K562 (cell line): ENCODE measurements at regions not wholly inside any gene's neighbourhood (a gene's known extent, or its start where the extent isn't known, plus 50 kb on each side); places are given as distances from the start of the nearest gene placed in this dataset.

Experiments
- CHD1 ChIP-seq: fragments of 200-600 bp; sonication (generic); IDR thresholded peaks from one replicate; pipeline ENCODE4 v1.6.1; 2012; ENCODE audit warnings: mild to moderate bottlenecking, moderate library complexity, low read length, inconsistent platforms
- JUND ChIP-seq, 2 experiments: IDR thresholded peaks; 2 replicates in 1 of 2; 3 replicates in 1 of 2; pipeline ENCODE4 v1.6.1; 2011; ENCODE audit warnings: borderline replicate concordance in 2 of 2, low read depth in 2 of 2, low read length in 2 of 2, improper control_type of control experiment in 1 of 2, missing biosample characterization in 1 of 2, missing genetic modification characterization in 1 of 2, missing genetic modification reagents in 1 of 2
- KLF16 ChIP-seq: IDR thresholded peaks from 2 replicates; pipeline ENCODE4 v1.6.1; 2016; ENCODE audit warnings: antibody characterized with exemption
- POLR2AphosphoS5 ChIP-seq: IDR thresholded peaks from 2 replicates; pipeline ENCODE4 v1.6.1; 2011; ENCODE audit warnings: mild to moderate bottlenecking, low read depth, low read length, moderate library complexity; ENCODE audit not compliant: control insufficient read depth, insufficient read depth
- PTBP1 ChIP-seq: fragments of 200-400 bp; formaldehyde crosslinking; IDR thresholded peaks from 2 replicates; pipeline ENCODE4 v1.6.1; 2017; ENCODE audit warnings: low read depth, low read length
- SMARCE1 ChIP-seq: fragments of 450-650 bp; IDR thresholded peaks from 2 replicates; pipeline ENCODE4 v1.7.1; 2016; ENCODE audit warnings: mild to moderate bottlenecking
- SP2 ChIP-seq: IDR thresholded peaks from 2 replicates; pipeline ENCODE4 v1.6.1; 2011; ENCODE audit warnings: mild to moderate bottlenecking, low read depth, low read length, moderate library complexity; ENCODE audit not compliant: poor library complexity, severe bottlenecking; ENCODE audit errors: extremely low read depth
- TF ChIP-seq, protein P1 (sequence below): fragments of 250-450 bp; sonication (Bioruptor Pico); IDR thresholded peaks from 2 replicates; pipeline ENCODE4 v1.5.0; 2020; ENCODE audit warnings: mild to moderate bottlenecking
- TF ChIP-seq, protein P2 (sequence below), 2 experiments: fragments of 150-350 bp in 1 of 2; IDR thresholded peaks; 2 replicates each; pipeline ENCODE4 v1.6.1; 2012 to 2016; ENCODE audit warnings: low read depth in 2 of 2, low read length in 2 of 2, mild to moderate bottlenecking in 1 of 2, moderate library complexity in 1 of 2
- TF ChIP-seq, protein P3 (sequence below): sonication (generic); formaldehyde crosslinking; IDR thresholded peaks from 2 replicates; pipeline ENCODE4 v1.8.1; 2023; ENCODE audit warnings: mild to moderate bottlenecking, missing genetic modification reagents
- TF ChIP-seq, protein P4 (sequence below): fragments of 450-650 bp; IDR thresholded peaks from one replicate; pipeline ENCODE4 v1.6.1; 2018; ENCODE audit warnings: mild to moderate bottlenecking, moderate library complexity; ENCODE audit not compliant: partially characterized antibody

DNA sequence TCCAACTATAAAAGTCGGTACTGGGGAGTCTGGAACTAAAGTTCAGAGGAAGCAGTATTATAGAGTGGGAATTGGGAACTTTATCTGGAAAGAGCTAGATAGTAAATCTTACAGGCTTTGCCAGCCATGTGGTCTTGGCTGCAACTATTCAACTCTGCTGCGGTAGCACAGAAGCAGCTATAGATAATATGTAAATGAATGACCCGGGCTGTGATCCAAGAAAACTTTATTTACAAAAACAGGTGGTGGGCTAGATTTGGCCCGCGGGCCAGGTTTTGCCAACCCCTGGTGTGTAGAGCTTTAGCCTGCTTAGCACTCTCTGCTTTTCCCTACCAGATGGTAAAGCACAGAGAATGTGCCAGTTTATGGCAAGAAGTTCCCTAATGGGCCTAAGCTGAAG lies 70.8 kb downstream of the TNP1 start (continued):
- TF ChIP-seq, protein P1, sequence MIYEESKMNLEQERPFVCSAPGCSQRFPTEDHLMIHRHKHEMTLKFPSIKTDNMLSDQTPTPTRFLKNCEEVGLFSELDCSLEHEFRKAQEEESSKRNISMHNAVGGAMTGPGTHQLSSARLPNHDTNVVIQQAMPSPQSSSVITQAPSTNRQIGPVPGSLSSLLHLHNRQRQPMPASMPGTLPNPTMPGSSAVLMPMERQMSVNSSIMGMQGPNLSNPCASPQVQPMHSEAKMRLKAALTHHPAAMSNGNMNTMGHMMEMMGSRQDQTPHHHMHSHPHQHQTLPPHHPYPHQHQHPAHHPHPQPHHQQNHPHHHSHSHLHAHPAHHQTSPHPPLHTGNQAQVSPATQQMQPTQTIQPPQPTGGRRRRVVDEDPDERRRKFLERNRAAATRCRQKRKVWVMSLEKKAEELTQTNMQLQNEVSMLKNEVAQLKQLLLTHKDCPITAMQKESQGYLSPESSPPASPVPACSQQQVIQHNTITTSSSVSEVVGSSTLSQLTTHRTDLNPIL = no peak
- TF ChIP-seq, protein P2, sequence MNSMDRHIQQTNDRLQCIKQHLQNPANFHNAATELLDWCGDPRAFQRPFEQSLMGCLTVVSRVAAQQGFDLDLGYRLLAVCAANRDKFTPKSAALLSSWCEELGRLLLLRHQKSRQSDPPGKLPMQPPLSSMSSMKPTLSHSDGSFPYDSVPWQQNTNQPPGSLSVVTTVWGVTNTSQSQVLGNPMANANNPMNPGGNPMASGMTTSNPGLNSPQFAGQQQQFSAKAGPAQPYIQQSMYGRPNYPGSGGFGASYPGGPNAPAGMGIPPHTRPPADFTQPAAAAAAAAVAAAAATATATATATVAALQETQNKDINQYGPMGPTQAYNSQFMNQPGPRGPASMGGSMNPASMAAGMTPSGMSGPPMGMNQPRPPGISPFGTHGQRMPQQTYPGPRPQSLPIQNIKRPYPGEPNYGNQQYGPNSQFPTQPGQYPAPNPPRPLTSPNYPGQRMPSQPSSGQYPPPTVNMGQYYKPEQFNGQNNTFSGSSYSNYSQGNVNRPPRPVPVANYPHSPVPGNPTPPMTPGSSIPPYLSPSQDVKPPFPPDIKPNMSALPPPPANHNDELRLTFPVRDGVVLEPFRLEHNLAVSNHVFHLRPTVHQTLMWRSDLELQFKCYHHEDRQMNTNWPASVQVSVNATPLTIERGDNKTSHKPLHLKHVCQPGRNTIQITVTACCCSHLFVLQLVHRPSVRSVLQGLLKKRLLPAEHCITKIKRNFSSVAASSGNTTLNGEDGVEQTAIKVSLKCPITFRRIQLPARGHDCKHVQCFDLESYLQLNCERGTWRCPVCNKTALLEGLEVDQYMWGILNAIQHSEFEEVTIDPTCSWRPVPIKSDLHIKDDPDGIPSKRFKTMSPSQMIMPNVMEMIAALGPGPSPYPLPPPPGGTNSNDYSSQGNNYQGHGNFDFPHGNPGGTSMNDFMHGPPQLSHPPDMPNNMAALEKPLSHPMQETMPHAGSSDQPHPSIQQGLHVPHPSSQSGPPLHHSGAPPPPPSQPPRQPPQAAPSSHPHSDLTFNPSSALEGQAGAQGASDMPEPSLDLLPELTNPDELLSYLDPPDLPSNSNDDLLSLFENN (IDR thresholded peaks at IDR 0.05; ENCODE audit: low read depth in 2 of 2, low read length in 2 of 2) = 0 out of 4 replicates have a peak, but pooled peaks of 1 of the 2 experiments have one; percentile 28
- TF ChIP-seq POLR2AphosphoS5 (peak; percentile 26; the same call in 1 of the 2 replicates), CHD1 (no peak), PTBP1 (no peak), SP2 (no peak), SMARCE1 (peak; percentile 59; the same call in 1 of the 2 replicates), KLF16 (0 out of 2 replicates have a peak, but pooled peaks have one; percentile 34), JUND (IDR thresholded peaks at IDR 0.05; ENCODE audit: borderline replicate concordance, low read depth, low read length) (peak; percentile 23; the same call in 1 of the 2 replicates), JUND (tag; IDR thresholded peaks at IDR 0.05; ENCODE audit: borderline replicate concordance, low read depth, low read length) (no peak)
- TF ChIP-seq, protein P3, sequence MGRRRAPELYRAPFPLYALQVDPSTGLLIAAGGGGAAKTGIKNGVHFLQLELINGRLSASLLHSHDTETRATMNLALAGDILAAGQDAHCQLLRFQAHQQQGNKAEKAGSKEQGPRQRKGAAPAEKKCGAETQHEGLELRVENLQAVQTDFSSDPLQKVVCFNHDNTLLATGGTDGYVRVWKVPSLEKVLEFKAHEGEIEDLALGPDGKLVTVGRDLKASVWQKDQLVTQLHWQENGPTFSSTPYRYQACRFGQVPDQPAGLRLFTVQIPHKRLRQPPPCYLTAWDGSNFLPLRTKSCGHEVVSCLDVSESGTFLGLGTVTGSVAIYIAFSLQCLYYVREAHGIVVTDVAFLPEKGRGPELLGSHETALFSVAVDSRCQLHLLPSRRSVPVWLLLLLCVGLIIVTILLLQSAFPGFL = no peak
- TF ChIP-seq, protein P4, sequence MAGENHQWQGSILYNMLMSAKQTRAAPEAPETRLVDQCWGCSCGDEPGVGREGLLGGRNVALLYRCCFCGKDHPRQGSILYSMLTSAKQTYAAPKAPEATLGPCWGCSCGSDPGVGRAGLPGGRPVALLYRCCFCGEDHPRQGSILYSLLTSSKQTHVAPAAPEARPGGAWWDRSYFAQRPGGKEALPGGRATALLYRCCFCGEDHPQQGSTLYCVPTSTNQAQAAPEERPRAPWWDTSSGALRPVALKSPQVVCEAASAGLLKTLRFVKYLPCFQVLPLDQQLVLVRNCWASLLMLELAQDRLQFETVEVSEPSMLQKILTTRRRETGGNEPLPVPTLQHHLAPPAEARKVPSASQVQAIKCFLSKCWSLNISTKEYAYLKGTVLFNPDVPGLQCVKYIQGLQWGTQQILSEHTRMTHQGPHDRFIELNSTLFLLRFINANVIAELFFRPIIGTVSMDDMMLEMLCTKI = no peak
